NT2/D1 (cell line): ENCODE measurements at regions not wholly inside any gene's neighbourhood (a gene's known extent, or its start where the extent isn't known, plus 50 kb on each side); places are given as distances from the start of the nearest gene placed in this dataset.
"Not testable (repeated sequence)": the region's sequence is repeated elsewhere in the genome, so short reads cannot be mapped to it uniquely, and the experiment has no call there.

Source experiments
- DNase-seq: peaks from one replicate; pipeline ENCODE4 v3.0.0-alpha.2; 2011; ENCODE audit warnings: low read depth, low spot score
- H3K27me3 ChIP-seq: 2 replicates; pipeline ENCODE4 v1.6.0; 2011; ENCODE audit warnings: mild to moderate bottlenecking; ENCODE audit not compliant: insufficient read length, insufficient read depth
- H3K36me3 ChIP-seq: 2 replicates; pipeline ENCODE4 v1.6.1; 2011; ENCODE audit warnings: mild to moderate bottlenecking, low read length, mixed read lengths; ENCODE audit not compliant: insufficient read depth, insufficient read length
- H3K4me1 ChIP-seq: 2 replicates; pipeline ENCODE4 v1.5.1; 2011; ENCODE audit not compliant: insufficient read depth, insufficient read length
- H3K4me3 ChIP-seq: 2 replicates; pipeline ENCODE4 v1.5.1; 2011; ENCODE audit warnings: low read depth; ENCODE audit not compliant: insufficient read length
- H3K9ac ChIP-seq: 2 replicates; pipeline ENCODE4 v1.6.0; 2011; ENCODE audit warnings: low read depth; ENCODE audit not compliant: insufficient read length
- H3K9me3 ChIP-seq: 2 replicates; pipeline ENCODE4 v1.5.1; 2011; ENCODE audit warnings: mild to moderate bottlenecking, low read length; ENCODE audit not compliant: insufficient read depth
- SUZ12 ChIP-seq: IDR thresholded peaks from 2 replicates; pipeline ENCODE4 v1.6.1; 2011; ENCODE audit not compliant: insufficient read length, insufficient read depth; ENCODE audit errors: extremely low read depth
- YY1 ChIP-seq: IDR thresholded peaks from 2 replicates; pipeline ENCODE4 v1.6.1; 2011; ENCODE audit not compliant: insufficient read length, insufficient read depth
- ZNF274 ChIP-seq: IDR thresholded peaks from 2 replicates; pipeline ENCODE4 v1.6.1; 2011; ENCODE audit warnings: mild to moderate bottlenecking, low read depth, low read length

DNA sequence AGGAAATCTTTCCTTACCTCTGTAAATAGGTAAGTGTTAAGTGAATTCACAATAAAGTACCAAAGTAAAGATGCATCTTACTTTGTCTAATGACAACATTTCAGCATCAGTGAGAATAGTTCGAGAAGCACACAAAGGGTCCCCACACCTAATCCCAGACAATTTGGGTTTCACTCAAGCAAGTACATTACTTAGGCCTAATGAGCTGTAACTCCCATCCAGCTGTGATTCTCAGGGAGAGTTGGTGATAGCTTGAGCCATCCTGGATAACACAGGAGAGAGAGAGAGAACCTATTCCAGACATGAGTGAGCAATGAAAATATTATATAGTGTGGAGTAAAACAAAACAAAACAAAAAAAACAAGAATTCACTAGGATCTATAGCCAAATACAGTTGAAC, 149.1 kb upstream of the NRG3 start:
- H3K4me3 ChIP-seq, result no peak overlapping the region
- TF ChIP-seq YY1 (no peak), ZNF274 (no peak), SUZ12 (no peak)
- DNase-seq, result no peak
- no peaks in the 10 kb centered on the region for H3K27me3 ChIP-seq
- peaks cover 13% of the 10 kb centered on the region; the same call in 1 of the 2 replicates for H3K9me3 ChIP-seq
- H3K9ac ChIP-seq, result no peak overlapping the region
- no peaks in the 10 kb centered on the region for H3K4me1 ChIP-seq
- no peaks in the 10 kb centered on the region for H3K36me3 ChIP-seq

- no peaks in the 10 kb centered on the region for H3K36me3 ChIP-seq
- no peak overlapping the region for H3K9ac ChIP-seq
- DNase-seq, result peak; percentile 25
- H3K27me3 ChIP-seq, result no peaks in the 10 kb centered on the region
- H3K4me3 ChIP-seq, result no peak overlapping the region
- no peaks in the 10 kb centered on the region for H3K4me1 ChIP-seq
- peaks cover 13% of the 10 kb centered on the region; the same call in 1 of the 2 replicates for H3K9me3 ChIP-seq
- TF ChIP-seq YY1, result no peak
- no peak for TF ChIP-seq SUZ12
- TF ChIP-seq ZNF274, result no peak
These were observed 146.3 kb upstream of the NRG3 start for GRCh38 chr10:81728692-81729091.

DNA sequence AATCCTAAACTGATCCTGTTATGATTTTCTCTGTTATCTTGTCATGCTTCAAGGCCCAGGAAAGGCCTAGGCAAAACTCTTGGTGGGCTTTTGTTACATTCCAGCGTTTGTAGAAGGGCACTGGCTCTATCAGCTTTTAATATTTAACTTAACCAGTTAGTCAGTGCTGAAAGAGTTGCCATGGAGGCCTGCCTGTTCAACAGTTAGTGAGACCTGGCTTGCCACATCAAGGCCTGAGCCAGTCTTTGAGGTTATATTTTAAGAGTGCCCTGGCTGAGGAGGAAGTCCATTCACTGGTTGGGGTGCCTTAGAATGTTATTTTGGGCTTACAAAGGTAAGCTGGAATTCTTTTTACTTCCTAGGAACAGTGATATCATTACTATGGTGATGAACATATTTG, 144.1 kb upstream of the NRG3 start:
- Histone ChIP-seq H3K27me3 (no peaks in the 10 kb centered on the region), H3K4me3 (no peak overlapping the region), H3K9ac (no peak overlapping the region), H3K36me3 (no peaks in the 10 kb centered on the region), H3K9me3 (peaks cover 14% of the 10 kb centered on the region; the same call in 1 of the 2 replicates), H3K4me1 (no peaks in the 10 kb centered on the region)
- no peak for DNase-seq
- TF ChIP-seq SUZ12 (no peak), YY1 (no peak), ZNF274 (no peak)

- peaks cover 12% of the 10 kb centered on the region; the same call in 1 of the 2 replicates for H3K9me3 ChIP-seq
- TF ChIP-seq ZNF274 (no peak), YY1 (no peak), SUZ12 (no peak)
- no peak overlapping the region for H3K4me3 ChIP-seq
These were observed 141.5 kb upstream of the NRG3 start for GRCh38 chr10:81733542-81733941.

GRCh38 chr10:81735167-81735566, 139.8 kb upstream of the NRG3 start:
- not testable (repeated sequence) for H3K4me1 ChIP-seq, DNase-seq, H3K9ac ChIP-seq, H3K27me3 ChIP-seq, H3K36me3 ChIP-seq, H3K4me3 ChIP-seq
- peaks cover 12% of the 10 kb centered on the region; the same call in 1 of the 2 replicates for H3K9me3 ChIP-seq

More at GRCh38 chr10:81733542-81733941, 141.5 kb upstream of the NRG3 start:
- Histone ChIP-seq H3K36me3 (no peaks in the 10 kb centered on the region), H3K27me3 (no peaks in the 10 kb centered on the region), H3K4me1 (no peaks in the 10 kb centered on the region), H3K9ac (no peak overlapping the region)
- DNase-seq, result no peak

DNA sequence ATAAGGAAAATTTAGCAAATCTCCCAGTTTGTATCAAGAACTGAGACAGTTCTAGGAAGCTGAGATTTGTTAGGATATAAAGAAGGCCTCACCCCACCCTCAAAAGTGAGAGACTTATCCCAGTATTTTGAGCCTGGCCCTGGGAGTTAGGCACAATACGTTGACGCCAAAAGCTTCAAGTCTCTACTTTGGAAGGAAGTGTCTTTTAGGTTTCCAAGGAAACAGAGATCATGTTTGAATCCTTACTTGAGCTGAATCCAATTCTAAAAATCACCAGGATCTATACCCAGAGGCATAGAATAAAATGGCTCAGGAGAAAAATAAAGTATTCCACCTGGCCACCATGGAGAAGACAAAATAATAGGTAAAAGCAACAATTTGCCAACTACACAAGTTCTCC, 115.9 kb upstream of the NRG3 start:
- no peak overlapping the region for H3K4me3 ChIP-seq
- no peak overlapping the region for H3K9ac ChIP-seq
- H3K9me3 ChIP-seq, result no peaks in the 10 kb centered on the region
- DNase-seq, result no peak
- H3K27me3 ChIP-seq, result no peaks in the 10 kb centered on the region
- TF ChIP-seq YY1, result no peak
- no peak for TF ChIP-seq ZNF274
- H3K4me1 ChIP-seq, result no peaks in the 10 kb centered on the region
- H3K36me3 ChIP-seq, result no peaks in the 10 kb centered on the region

DNA sequence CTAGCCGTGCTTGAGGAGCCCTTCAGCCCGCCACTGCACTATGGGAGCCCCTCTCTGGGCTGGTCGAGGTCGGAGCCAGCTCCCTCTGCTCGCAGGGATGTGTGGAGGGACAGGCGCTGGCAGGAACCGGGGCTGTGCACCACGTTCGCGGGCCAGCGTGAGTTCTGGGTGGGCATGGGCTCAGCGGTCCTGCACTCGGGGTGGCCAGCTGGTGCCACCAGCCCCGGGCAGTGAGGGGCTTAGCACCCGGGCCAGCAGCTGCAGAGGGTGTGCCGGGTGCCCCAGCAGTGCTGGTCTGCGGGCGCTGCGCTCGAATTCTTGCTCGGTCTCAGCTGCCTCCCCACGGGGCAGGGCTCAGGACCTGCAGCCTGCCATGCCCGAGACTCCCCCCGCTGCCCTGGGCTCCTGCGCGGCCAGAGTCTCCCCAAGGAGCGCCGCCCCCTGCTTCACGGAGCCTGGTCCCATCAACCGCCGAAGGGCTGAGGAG, 90.8 kb upstream of the NRG3 start:
- Histone ChIP-seq H3K4me1 (no peaks in the 10 kb centered on the region), H3K36me3 (no peaks in the 10 kb centered on the region), H3K9me3 (peaks cover 8% of the 10 kb centered on the region; the same call in 1 of the 2 replicates), H3K4me3 (no peak overlapping the region), H3K9ac (no peak overlapping the region), H3K27me3 (no peaks in the 10 kb centered on the region)
- no peak for DNase-seq
- no peak for TF ChIP-seq SUZ12
- TF ChIP-seq ZNF274, result no peak
- no peak for TF ChIP-seq YY1

DNA sequence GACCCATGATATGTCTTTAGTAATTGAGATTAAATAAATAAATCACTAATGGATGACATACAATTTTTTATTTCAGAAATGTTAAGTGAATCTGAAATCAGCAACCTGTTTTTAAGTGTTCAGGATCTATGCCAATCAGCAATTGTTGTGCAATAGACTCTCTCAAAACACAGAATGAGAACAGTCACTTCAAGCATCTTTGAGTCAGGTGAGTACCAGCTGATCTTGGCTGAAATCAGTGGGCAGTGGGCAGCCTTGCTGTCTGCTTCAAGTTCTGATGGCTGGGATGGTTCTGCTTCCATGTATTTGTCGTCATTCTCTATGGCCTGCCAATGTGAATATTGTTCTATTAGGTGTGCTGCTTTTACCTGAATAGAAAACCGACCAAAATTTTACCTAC, 82.3 kb upstream of the NRG3 start:
- no peaks in the 10 kb centered on the region for H3K9me3 ChIP-seq
- no peak for TF ChIP-seq YY1
- TF ChIP-seq SUZ12, result no peak

More for the DNA sequence above, 82.3 kb upstream of the NRG3 start:
- no peak overlapping the region for H3K9ac ChIP-seq
- H3K4me1 ChIP-seq, result no peaks in the 10 kb centered on the region
- H3K4me3 ChIP-seq, result no peak overlapping the region
- H3K27me3 ChIP-seq, result no peaks in the 10 kb centered on the region
- no peaks in the 10 kb centered on the region for H3K36me3 ChIP-seq
- no peak for DNase-seq
